H9 (cell line): ENCODE measurements at regions not wholly inside any gene's neighbourhood (a gene's known extent, or its start where the extent isn't known, plus 50 kb on each side); places are given as distances from the start of the nearest gene placed in this dataset.
"Not testable (repeated sequence)": the region's sequence is repeated elsewhere in the genome, so short reads cannot be mapped to it uniquely, and the experiment has no call there.

Experiments used
- DNase-seq: peaks from one replicate; pipeline ENCODE4 v3.0.0-alpha.2; 2017
- H2AFZ ChIP-seq: one replicate; pipeline ENCODE4 v1.6.1; 2013; ENCODE audit warnings: mild to moderate bottlenecking, low read length, control low read depth, moderate library complexity
- H2AK5ac ChIP-seq: 2 replicates; pipeline ENCODE4 v1.6.1; 2013; ENCODE audit warnings: low read length, control low read depth, mixed read lengths; ENCODE audit not compliant: insufficient read length
- H2BK120ac ChIP-seq: one replicate; pipeline ENCODE4 v1.6.1; 2013; ENCODE audit warnings: low read depth, mild to moderate bottlenecking, low read length, control low read depth, inconsistent platforms; ENCODE audit not compliant: poor library complexity, severe bottlenecking
- H2BK12ac ChIP-seq: 2 replicates; pipeline ENCODE4 v1.6.1; 2013; ENCODE audit warnings: low read length, control low read depth, mixed read lengths, low read depth; ENCODE audit not compliant: insufficient read length
- H2BK15ac ChIP-seq: 2 replicates; pipeline ENCODE4 v1.6.1; 2013; ENCODE audit warnings: low read depth, low read length, control low read depth
- H2BK20ac ChIP-seq: one replicate; pipeline ENCODE4 v1.6.1; 2013; ENCODE audit warnings: low read depth, mild to moderate bottlenecking, low read length, control low read depth, inconsistent platforms; ENCODE audit not compliant: poor library complexity, severe bottlenecking
- H2BK5ac ChIP-seq: 2 replicates; pipeline ENCODE4 v1.6.1; 2013; ENCODE audit warnings: low read length, control low read depth, mixed read lengths; ENCODE audit not compliant: insufficient read length
- H3K14ac ChIP-seq: 2 replicates; pipeline ENCODE4 v1.6.1; 2013; ENCODE audit warnings: low read length, control low read depth; ENCODE audit not compliant: insufficient read depth
- H3K18ac ChIP-seq: 2 replicates; pipeline ENCODE4 v1.6.1; 2013; ENCODE audit warnings: low read depth, mild to moderate bottlenecking, mixed read lengths, low read length, control low read depth; ENCODE audit not compliant: insufficient read length
- H3K23ac ChIP-seq: 2 replicates; pipeline ENCODE4 v1.6.1; 2013; ENCODE audit warnings: low read length, control low read depth, mixed read lengths, low read depth; ENCODE audit not compliant: insufficient read length
- H3K23me2 ChIP-seq: 2 replicates; pipeline ENCODE4 v1.6.1; 2013; ENCODE audit warnings: low read depth, mild to moderate bottlenecking, mixed read lengths, low read length, control low read depth; ENCODE audit not compliant: insufficient read length, poor library complexity, severe bottlenecking
- H3K27ac ChIP-seq: 2 replicates; pipeline ENCODE4 v1.5.1; 2013; ENCODE audit warnings: low read length, control low read depth, mixed read lengths, low read depth; ENCODE audit not compliant: insufficient read length
- H3K27me3 ChIP-seq: 2 replicates; pipeline ENCODE4 v1.6.1; 2013; ENCODE audit warnings: low read length, control low read depth, inconsistent platforms; ENCODE audit not compliant: insufficient read depth
- H3K4ac ChIP-seq: 2 replicates; pipeline ENCODE4 v1.6.1; 2013; ENCODE audit warnings: low read depth, mild to moderate bottlenecking, control low read depth, inconsistent platforms, low read length, moderate library complexity
- H3K4me1 ChIP-seq: 2 replicates; pipeline ENCODE4 v1.6.1; 2013; ENCODE audit warnings: low read length, control low read depth, inconsistent platforms; ENCODE audit not compliant: insufficient read depth
- H3K4me2 ChIP-seq: 2 replicates; pipeline ENCODE4 v1.6.1; 2013; ENCODE audit warnings: low read length, control low read depth, mixed read lengths; ENCODE audit not compliant: insufficient read length, insufficient read depth
- H3K56ac ChIP-seq: 2 replicates; pipeline ENCODE4 v1.6.1; 2013; ENCODE audit warnings: low read depth, mild to moderate bottlenecking, mixed read lengths, low read length, control low read depth; ENCODE audit not compliant: insufficient read length
- H3K79me1 ChIP-seq: 2 replicates; pipeline ENCODE4 v1.6.1; 2013; ENCODE audit warnings: low read depth, mild to moderate bottlenecking, moderate library complexity, low read length, control low read depth, inconsistent platforms; ENCODE audit not compliant: insufficient read depth, poor library complexity, severe bottlenecking
- H3K79me2 ChIP-seq: 2 replicates; pipeline ENCODE4 v1.6.1; 2013; ENCODE audit warnings: low read length, control low read depth, inconsistent platforms; ENCODE audit not compliant: insufficient read depth
- H3K9ac ChIP-seq: 2 replicates; pipeline ENCODE4 v1.6.1; 2013; ENCODE audit warnings: low read length, control low read depth, mixed read lengths; ENCODE audit not compliant: insufficient read length; ENCODE audit errors: extremely low read depth
- H3K9me3 ChIP-seq: one replicate; pipeline ENCODE4 v1.6.1; 2013; ENCODE audit warnings: low read depth, low read length, inconsistent platforms; ENCODE audit not compliant: control insufficient read depth
- H3T11ph ChIP-seq: one replicate; pipeline ENCODE4 v1.6.1; 2013; ENCODE audit warnings: mild to moderate bottlenecking, low read length, control low read depth, inconsistent platforms
- H4K20me1 ChIP-seq: one replicate; pipeline ENCODE4 v1.6.1; 2013; ENCODE audit not compliant: control insufficient read depth, insufficient read length, insufficient read depth
- H4K5ac ChIP-seq: 2 replicates; pipeline ENCODE4 v1.6.1; 2013; ENCODE audit warnings: low read depth, mild to moderate bottlenecking, mixed read lengths, low read length, control low read depth; ENCODE audit not compliant: insufficient read length
- H4K8ac ChIP-seq: replicated peaks from 2 replicates; pipeline ENCODE4 v1.6.1; 2013; ENCODE audit warnings: low read length, control low read depth, mixed read lengths, low read depth; ENCODE audit not compliant: insufficient read length
- H4K91ac ChIP-seq: 2 replicates; pipeline ENCODE4 v1.6.1; 2013; ENCODE audit warnings: low read depth, mild to moderate bottlenecking, moderate library complexity, mixed read lengths, low read length, control low read depth; ENCODE audit not compliant: insufficient read length
- H3K27ac Mint-ChIP-seq, 3 experiments: 2 replicates in 2 of 3; 3 replicates in 1 of 3; pipeline ENCODE4 v1.8.0; 2020 to 2021; ENCODE audit warnings: mixed read lengths in 3 of 3, mild to moderate bottlenecking in 1 of 3, moderate library complexity in 1 of 3
- H3K27me3 Mint-ChIP-seq: 2 replicates; pipeline ENCODE4 v1.8.0; 2021; ENCODE audit warnings: low read depth, mild to moderate bottlenecking, moderate library complexity, mixed read lengths
- H3K36me3 Mint-ChIP-seq, 3 experiments: 2 replicates in 2 of 3; 3 replicates in 1 of 3; pipeline ENCODE4 v1.8.0; 2020 to 2021; ENCODE audit warnings: low read depth in 3 of 3, mixed read lengths in 3 of 3; ENCODE audit not compliant: insufficient read depth in 1 of 3
- H3K4me1 Mint-ChIP-seq, 2 experiments: 2 replicates each; pipeline ENCODE4 v1.8.0; 2020; ENCODE audit warnings: mixed read lengths in 2 of 2
- H3K4me3 Mint-ChIP-seq, 2 experiments: 2 replicates in 1 of 2; 3 replicates in 1 of 2; pipeline ENCODE4 v1.8.0; 2020 to 2021; ENCODE audit warnings: mild to moderate bottlenecking in 2 of 2, mixed read lengths in 2 of 2, moderate library complexity in 1 of 2
- H3K9me3 Mint-ChIP-seq, 2 experiments: 2 replicates in 1 of 2; 3 replicates in 1 of 2; pipeline ENCODE4 v1.8.0; 2020; ENCODE audit warnings: mild to moderate bottlenecking in 2 of 2, mixed read lengths in 2 of 2, moderate library complexity in 1 of 2
- WGBS: extraction: QIAGEN DNeasy Blood & Tissue Kit; methylation state at CpG from one replicate; pipeline ENCODE4 v1.1.7; 2013; ENCODE audit warnings: missing lambda C conversion rate, low lambda C conversion rate, mixed read lengths; ENCODE audit not compliant: insufficient read length; ENCODE audit errors: extremely low coverage; 5-methylcytosine and 5-hydroxymethylcytosine counted together

- not testable (repeated sequence) for H3T11ph ChIP-seq, H2AFZ ChIP-seq, H3K36me3 Mint-ChIP-seq, H3K23me2 ChIP-seq, DNase-seq, H3K9ac ChIP-seq, H3K27me3 ChIP-seq, H3K18ac ChIP-seq, H2BK15ac ChIP-seq, H4K91ac ChIP-seq, H3K79me1 ChIP-seq, H3K9me3 ChIP-seq, H3K4me3 Mint-ChIP-seq, H3K27ac ChIP-seq, H4K8ac ChIP-seq, H4K5ac ChIP-seq, H3K4me1 Mint-ChIP-seq, H2BK5ac ChIP-seq, H3K9me3 Mint-ChIP-seq, H3K23ac ChIP-seq, H3K27ac Mint-ChIP-seq, H2BK12ac ChIP-seq, H3K4me2 ChIP-seq, H3K14ac ChIP-seq, H3K4me1 ChIP-seq, H3K4ac ChIP-seq, H4K20me1 ChIP-seq, H3K79me2 ChIP-seq, H3K27me3 Mint-ChIP-seq, H2BK120ac ChIP-seq, H2BK20ac ChIP-seq, H3K56ac ChIP-seq, H2AK5ac ChIP-seq
- WGBS = no CpG with 5 or more reads among the region's 5 CpGs
These were observed 2667.5 kb upstream of the TPTE start for GRCh38 chr21:7853836-7854235.
